Suprapubic skin (tissue), 4 donors: ENCODE measurements at regions not wholly inside any gene's neighbourhood (a gene's known extent, or its start where the extent isn't known, plus 50 kb on each side); places are given as distances from the start of the nearest gene placed in this dataset.

Experiments
- EP300 ChIP-seq: sonication (generic); formaldehyde crosslinking; IDR thresholded peaks from one replicate; pipeline ENCODE4 v1.6.1; 2017; ENCODE audit warnings: antibody characterized with exemption
- POLR2A ChIP-seq, 2 donors: fragments of 450-650 bp; IDR thresholded peaks; one replicate each; pipeline ENCODE4 v1.6.1; 2017; ENCODE audit warnings: antibody characterized with exemption in 2 of 2, mild to moderate bottlenecking in 2 of 2, moderate library complexity in 2 of 2
- POLR2AphosphoS5 ChIP-seq, 3 donors: sonication (generic); formaldehyde crosslinking; IDR thresholded peaks; one replicate each; pipeline ENCODE4 v1.6.1; 2017; ENCODE audit warnings: antibody characterized with exemption in 3 of 3
- TF ChIP-seq, protein P1 (sequence below), 2 donors: fragments of 200-600 bp in 1 of 2; fragments of 450-650 bp in 1 of 2; sonication (generic) in 1 of 2; IDR thresholded peaks; one replicate each; pipeline ENCODE4 v1.5.1; 2016 to 2019; ENCODE audit warnings: antibody characterized with exemption in 2 of 2, mild to moderate bottlenecking in 1 of 2, moderate library complexity in 1 of 2

DNA sequence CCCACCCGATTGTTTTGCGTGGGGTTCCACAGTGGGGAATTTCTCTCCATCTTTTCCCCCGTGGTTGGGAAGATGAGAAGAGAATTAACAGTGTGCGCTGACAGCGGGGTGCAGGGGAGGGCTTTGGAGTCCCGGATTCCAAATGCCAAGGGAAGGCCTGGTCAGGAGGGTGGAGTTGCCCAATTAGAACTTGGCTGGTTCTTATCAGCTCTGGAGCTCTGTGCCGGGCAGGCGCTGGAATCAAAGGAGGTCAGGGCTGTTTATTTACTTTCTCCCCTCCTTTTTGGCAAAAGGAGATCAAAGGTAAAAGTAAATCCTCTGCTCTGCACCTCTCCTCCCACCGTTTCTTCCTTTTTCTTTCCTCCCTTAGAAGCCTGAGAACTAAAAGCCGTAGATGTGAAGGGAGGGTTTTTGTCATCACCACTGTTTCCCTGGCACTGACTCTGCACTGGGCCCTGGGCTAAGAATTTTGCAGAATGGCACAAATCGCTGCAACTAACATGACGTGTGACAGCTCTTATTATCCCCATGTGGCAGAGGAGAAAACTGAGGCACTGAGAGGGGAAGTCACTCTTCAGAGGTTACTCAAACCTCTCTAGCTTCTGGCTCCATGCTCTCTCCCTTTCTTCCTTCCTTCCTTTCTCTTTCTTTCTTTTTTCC, 95.2 kb upstream of the ZNF716 start:
- TF ChIP-seq, protein P1, sequence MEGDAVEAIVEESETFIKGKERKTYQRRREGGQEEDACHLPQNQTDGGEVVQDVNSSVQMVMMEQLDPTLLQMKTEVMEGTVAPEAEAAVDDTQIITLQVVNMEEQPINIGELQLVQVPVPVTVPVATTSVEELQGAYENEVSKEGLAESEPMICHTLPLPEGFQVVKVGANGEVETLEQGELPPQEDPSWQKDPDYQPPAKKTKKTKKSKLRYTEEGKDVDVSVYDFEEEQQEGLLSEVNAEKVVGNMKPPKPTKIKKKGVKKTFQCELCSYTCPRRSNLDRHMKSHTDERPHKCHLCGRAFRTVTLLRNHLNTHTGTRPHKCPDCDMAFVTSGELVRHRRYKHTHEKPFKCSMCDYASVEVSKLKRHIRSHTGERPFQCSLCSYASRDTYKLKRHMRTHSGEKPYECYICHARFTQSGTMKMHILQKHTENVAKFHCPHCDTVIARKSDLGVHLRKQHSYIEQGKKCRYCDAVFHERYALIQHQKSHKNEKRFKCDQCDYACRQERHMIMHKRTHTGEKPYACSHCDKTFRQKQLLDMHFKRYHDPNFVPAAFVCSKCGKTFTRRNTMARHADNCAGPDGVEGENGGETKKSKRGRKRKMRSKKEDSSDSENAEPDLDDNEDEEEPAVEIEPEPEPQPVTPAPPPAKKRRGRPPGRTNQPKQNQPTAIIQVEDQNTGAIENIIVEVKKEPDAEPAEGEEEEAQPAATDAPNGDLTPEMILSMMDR (IDR thresholded peaks at IDR 0.05), result no peak
- TF ChIP-seq POLR2A (IDR thresholded peaks at IDR 0.05) (no peak), POLR2AphosphoS5 (IDR thresholded peaks at IDR 0.05) (no peak), EP300 (no peak)
